ENCODE measurements at regions not wholly inside any gene's neighbourhood (a gene's known extent, or its start where the extent isn't known, plus 50 kb on each side); places are given as distances from the start of the nearest gene placed in this dataset.
"Not testable (repeated sequence)": the region's sequence is repeated elsewhere in the genome, so short reads cannot be mapped to it uniquely, and the experiment has no call there.

DNA sequence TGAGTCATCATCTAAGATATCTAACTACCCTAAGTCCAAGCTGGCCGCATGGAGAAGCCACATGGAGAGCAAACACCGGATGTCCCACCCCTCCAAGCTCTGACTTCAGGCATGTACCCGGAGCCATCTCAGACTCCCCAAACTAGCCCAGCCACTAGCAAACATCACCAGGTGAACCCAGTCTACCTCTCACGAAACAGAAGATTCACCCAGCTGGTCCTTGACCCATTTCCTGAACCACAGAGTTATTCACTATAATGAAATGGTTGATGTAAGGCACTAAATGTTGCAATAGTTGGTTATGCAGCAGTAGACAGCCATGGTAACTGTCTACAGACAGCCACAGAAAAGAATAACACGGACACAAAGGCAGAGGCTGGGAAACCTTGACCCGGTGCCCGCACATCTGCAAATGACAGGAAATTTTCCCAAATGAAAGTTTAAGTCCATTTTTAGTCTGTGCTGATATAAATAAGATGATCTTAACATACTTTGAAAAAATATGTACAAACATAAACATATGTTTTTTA is 265.5 kb upstream of the ATP10A start:
- no peak overlapping the region for H3K9ac ChIP-seq (ENCODE audit: low read length)
- H3K4me1 ChIP-seq (ENCODE audit: control insufficient read depth, insufficient read depth, low read length), result no peaks in the 10 kb centered on the region

DNA sequence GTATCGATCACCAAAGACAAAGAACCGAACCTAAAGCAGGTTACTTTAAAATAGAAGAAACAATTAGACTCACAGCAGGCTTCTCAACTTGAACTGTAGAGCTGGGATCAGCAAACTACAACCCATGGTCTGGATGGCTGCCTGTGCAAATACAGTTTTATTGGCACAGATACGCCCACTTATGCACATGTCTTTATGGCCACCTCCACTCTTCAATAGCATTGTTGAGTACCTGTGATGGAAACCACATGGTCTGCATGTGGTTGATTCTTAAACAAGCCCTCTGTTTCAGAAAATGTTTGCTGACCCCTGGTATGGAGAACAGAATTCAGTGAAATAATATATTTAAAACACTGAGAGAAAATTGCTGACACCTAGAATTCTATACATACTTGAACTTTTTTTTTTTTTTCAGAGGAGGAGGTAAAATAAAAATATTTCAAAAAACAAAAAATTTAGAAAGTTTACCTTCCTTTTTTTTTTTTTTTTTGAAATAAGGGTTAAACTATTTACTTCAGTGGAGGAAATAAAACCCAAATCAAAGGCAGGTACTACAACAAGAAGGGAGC is 263.8 kb upstream of the ATP10A start:
- no peak overlapping the region for H3K27ac ChIP-seq (ENCODE audit: low read depth, low read length)
- H3K4me1 ChIP-seq (ENCODE audit: control insufficient read depth, insufficient read depth, low read length), result no peaks in the 10 kb centered on the region

More for the DNA sequence above, 265.5 kb upstream of the ATP10A start:
- Histone ChIP-seq H3K27ac (ENCODE audit: low read depth, low read length) (no peak overlapping the region), H3K36me3 (ENCODE audit: control insufficient read depth, insufficient read depth, low read length) (no peaks in the 10 kb centered on the region), H3K27me3 (ENCODE audit: control insufficient read depth, insufficient read depth, low read length) (no peaks in the 10 kb centered on the region), H3K4me3 (ENCODE audit: low read length) (no peak overlapping the region)

DNA sequence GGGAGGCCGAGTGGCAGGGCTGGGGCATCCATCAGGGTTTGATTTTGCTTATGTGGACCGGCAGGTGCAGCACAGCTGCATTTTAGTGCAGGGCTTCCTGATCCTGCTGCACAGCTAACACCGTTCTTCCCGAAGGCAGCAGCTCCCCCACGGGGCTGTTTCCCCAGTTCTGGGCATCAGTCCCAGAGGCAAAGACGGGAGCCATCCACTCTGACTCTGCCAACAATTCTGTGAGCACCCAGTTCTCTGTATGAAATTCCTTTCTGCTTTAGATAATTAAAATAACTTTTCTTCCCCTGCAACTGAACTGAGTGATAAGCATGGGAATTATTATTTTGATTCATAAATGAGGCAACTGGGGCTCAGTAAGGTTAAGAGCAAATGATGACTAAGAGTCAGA is 262.9 kb upstream of the ATP10A start:
- H3K36me3 ChIP-seq (ENCODE audit: control insufficient read depth, insufficient read depth, low read length), result no peaks in the 10 kb centered on the region
- no peak overlapping the region for H3K27ac ChIP-seq (ENCODE audit: low read depth, low read length)
- H3K27me3 ChIP-seq (ENCODE audit: control insufficient read depth, insufficient read depth, low read length), result no peaks in the 10 kb centered on the region
- H3K4me3 ChIP-seq (ENCODE audit: low read length), result no peak overlapping the region
- no peak overlapping the region for H3K9ac ChIP-seq (ENCODE audit: low read length)
- H3K4me1 ChIP-seq (ENCODE audit: control insufficient read depth, insufficient read depth, low read length), result no peaks in the 10 kb centered on the region

More for the DNA sequence above, 263.8 kb upstream of the ATP10A start:
- H3K9ac ChIP-seq (ENCODE audit: low read length), result no peak overlapping the region
- no peaks in the 10 kb centered on the region for H3K36me3 ChIP-seq (ENCODE audit: control insufficient read depth, insufficient read depth, low read length)
- no peak overlapping the region for H3K4me3 ChIP-seq (ENCODE audit: low read length)
- no peaks in the 10 kb centered on the region for H3K27me3 ChIP-seq (ENCODE audit: control insufficient read depth, insufficient read depth, low read length)

DNA sequence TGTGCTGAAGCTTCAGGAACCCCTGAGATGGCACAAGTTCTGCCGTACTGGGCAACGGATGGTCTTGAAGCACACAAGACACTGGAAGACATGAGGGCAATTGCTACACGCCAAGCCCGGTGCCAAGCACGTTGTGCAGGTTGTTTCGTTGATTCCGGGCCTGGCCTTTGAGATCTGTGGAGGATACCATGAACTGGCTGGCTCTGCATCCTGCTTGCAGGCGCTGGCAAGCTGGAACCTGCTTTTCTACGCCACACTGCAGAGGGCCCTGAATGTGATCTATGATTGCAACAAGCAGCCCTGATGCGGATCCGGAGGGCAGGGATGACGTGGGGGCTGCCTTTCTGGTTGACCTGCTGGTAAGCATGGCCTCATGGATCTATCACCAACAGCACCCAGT is 262.5 kb upstream of the ATP10A start:
- Histone ChIP-seq H3K27me3 (ENCODE audit: control insufficient read depth, insufficient read depth, low read length) (no peaks in the 10 kb centered on the region), H3K4me1 (ENCODE audit: control insufficient read depth, insufficient read depth, low read length) (no peaks in the 10 kb centered on the region), H3K4me3 (ENCODE audit: low read length) (no peak overlapping the region), H3K36me3 (ENCODE audit: control insufficient read depth, insufficient read depth, low read length) (no peaks in the 10 kb centered on the region), H3K27ac (ENCODE audit: low read depth, low read length) (no peak overlapping the region), H3K9ac (ENCODE audit: low read length) (no peak overlapping the region)

DNA sequence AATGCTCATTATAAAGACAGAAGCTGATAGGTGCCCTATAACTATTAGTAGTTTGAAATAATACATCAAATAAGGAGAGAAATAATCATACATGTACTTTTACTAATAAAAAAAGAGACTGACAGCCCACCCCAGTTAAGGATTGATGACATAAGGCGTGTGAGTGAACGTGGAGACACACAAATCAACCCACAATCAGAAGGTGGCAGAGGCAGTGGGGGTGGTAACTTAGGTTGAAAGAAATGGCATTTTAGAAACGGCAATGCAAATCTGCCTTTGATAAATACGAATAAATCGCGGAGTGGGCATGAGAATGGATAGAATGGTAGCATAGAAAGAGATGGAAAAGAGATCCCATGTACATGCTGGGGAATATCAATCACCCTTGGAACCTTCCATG is 256.2 kb upstream of the ATP10A start:
- Histone ChIP-seq H3K9ac (ENCODE audit: low read length) (no peak overlapping the region), H3K27me3 (ENCODE audit: control insufficient read depth, insufficient read depth, low read length) (no peaks in the 10 kb centered on the region), H3K4me3 (ENCODE audit: low read length) (no peak overlapping the region), H3K36me3 (ENCODE audit: control insufficient read depth, insufficient read depth, low read length) (no peaks in the 10 kb centered on the region), H3K4me1 (ENCODE audit: control insufficient read depth, insufficient read depth, low read length) (no peaks in the 10 kb centered on the region), H3K27ac (ENCODE audit: low read depth, low read length) (no peak overlapping the region)

DNA sequence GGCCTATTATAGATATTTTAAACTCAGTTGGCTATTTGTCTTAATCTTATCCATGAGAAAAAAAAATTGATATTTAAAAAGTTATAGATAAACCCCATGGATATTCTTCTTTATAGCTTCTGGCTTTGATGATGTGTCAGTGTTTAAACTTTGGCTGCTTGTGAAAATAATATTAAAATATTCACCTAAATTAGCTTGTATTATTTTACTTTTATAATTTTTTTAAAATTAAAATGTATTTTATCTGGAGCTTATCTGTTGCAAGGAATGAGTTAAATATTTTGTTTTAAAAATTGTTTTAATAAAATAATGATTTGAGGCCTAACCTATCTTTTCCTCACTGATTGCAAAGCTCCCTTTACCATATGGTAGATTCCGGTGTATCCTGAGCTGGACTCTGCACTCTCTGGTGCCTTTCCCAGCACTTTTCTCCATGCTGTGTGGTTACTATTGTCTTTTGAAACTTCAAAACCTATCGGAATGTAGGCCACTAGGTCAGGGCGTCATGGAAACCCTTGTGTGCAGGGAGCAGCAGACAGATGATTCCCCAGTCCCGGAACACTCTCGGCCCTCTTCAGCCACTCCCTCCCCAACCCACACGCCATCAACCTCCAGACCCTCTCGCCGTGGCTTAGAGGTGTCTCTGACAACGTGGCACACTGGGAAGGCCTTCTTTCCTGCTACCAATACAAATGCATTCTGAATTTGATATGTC is 252.3 kb upstream of the ATP10A start:
- no peaks in the 10 kb centered on the region for H3K4me1 ChIP-seq (ENCODE audit: control insufficient read depth, insufficient read depth, low read length)
- no peak overlapping the region for H3K27ac ChIP-seq (ENCODE audit: low read depth, low read length)
- no peaks in the 10 kb centered on the region for H3K36me3 ChIP-seq (ENCODE audit: control insufficient read depth, insufficient read depth, low read length)
- no peak overlapping the region for H3K9ac ChIP-seq (ENCODE audit: low read length)
- no peaks in the 10 kb centered on the region for H3K27me3 ChIP-seq (ENCODE audit: control insufficient read depth, insufficient read depth, low read length)
- no peak overlapping the region for H3K4me3 ChIP-seq (ENCODE audit: low read length)

DNA sequence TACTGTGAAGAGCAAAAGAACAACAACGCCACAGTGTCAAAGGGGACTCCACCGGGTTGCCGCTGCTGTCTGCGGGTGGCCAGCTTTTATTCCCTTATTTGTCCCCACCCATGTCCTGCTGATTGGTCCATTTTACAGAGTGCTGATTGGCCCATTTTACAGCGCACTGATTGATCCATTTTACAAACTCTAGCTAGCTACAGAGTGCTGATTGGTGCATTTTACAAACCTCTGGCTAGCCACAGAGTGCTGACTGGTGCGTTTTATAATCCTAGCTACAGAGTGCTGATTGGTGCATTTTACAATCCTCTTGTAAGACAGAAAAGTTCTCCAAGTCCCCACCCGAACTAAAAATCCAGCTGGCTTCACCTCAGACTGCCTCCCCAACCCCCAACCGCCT is 251.0 kb upstream of the ATP10A start:
- not testable (repeated sequence) for H3K36me3 ChIP-seq (ENCODE audit: control insufficient read depth, insufficient read depth, low read length); H3K27ac ChIP-seq (ENCODE audit: low read depth, low read length); H3K4me1 ChIP-seq (ENCODE audit: control insufficient read depth, insufficient read depth, low read length); H3K4me3 ChIP-seq (ENCODE audit: low read length); H3K9ac ChIP-seq (ENCODE audit: low read length); H3K27me3 ChIP-seq (ENCODE audit: control insufficient read depth, insufficient read depth, low read length)

DNA sequence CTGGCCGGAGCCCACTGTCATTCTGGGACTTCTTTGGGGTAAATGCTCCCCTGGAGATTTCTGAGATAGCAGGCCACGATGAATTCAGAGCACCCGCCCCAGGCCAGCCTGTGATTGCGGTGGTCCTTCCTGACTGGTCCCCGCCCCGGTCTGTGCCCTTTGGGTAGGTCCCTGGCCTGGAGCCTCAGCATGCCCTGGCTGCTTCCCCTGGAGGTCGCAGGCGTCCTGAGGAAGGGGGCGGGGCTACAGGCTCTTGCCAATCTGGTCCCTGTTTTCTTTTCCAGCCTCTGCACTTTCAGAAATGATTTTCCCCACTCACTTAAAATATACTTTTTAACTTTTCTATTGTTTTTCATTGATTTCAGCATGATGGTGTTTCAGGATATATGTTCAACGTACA is 250.2 kb upstream of the ATP10A start:
- H3K27me3 ChIP-seq (ENCODE audit: control insufficient read depth, insufficient read depth, low read length), result no peaks in the 10 kb centered on the region
- no peaks in the 10 kb centered on the region for H3K4me1 ChIP-seq (ENCODE audit: control insufficient read depth, insufficient read depth, low read length)
- H3K9ac ChIP-seq (ENCODE audit: low read length), result no peak overlapping the region
- H3K27ac ChIP-seq (ENCODE audit: low read depth, low read length), result no peak overlapping the region
- no peak overlapping the region for H3K4me3 ChIP-seq (ENCODE audit: low read length)
- no peaks in the 10 kb centered on the region for H3K36me3 ChIP-seq (ENCODE audit: control insufficient read depth, insufficient read depth, low read length)

DNA sequence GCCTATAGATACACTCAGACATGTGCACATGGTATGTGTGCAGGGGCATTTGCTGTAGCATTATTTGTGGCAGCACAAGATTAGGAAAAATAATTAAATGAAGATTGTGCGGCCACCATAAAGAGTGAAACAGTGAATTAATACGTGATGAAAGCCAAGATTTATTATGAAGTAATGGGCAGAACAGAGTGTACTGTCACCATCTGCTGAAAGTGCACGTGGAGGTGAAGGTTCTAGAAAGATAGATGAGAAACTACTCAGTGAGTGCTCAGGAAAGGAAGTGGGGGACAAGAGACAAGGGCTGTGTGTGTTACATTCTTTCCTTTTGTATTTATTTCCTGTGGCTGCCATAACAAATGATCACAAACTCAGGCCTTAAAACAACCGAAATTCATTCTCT is 246.1 kb upstream of the ATP10A start:
- H3K36me3 ChIP-seq (ENCODE audit: control insufficient read depth, insufficient read depth, low read length), result no peaks in the 10 kb centered on the region
- no peak overlapping the region for H3K4me3 ChIP-seq (ENCODE audit: low read length)
- H3K9ac ChIP-seq (ENCODE audit: low read length), result no peak overlapping the region
- H3K27me3 ChIP-seq (ENCODE audit: control insufficient read depth, insufficient read depth, low read length), result no peaks in the 10 kb centered on the region
- no peaks in the 10 kb centered on the region for H3K4me1 ChIP-seq (ENCODE audit: control insufficient read depth, insufficient read depth, low read length)
- no peak overlapping the region for H3K27ac ChIP-seq (ENCODE audit: low read depth, low read length)

DNA sequence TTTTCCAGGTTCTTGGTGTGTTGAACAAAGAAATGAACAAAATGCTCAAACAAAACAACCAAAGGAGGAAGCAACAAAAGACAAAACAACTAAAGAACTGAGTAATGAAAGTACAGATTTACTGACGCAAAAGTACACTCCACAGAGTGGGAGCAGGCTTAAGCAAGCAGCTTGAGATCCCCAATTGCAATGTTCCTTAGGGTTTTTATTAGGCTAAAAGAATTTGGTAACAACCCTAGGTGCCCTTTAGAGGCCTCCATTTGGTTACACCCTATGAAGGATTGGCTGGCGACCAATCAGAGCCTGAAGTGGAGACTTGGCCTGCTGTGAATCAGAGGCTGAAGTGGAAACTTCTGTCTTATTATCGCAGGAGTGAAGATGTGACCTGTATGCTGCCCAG is 243.4 kb upstream of the ATP10A start:
- H3K27ac ChIP-seq (ENCODE audit: low read depth, low read length), result no peak overlapping the region

DNA sequence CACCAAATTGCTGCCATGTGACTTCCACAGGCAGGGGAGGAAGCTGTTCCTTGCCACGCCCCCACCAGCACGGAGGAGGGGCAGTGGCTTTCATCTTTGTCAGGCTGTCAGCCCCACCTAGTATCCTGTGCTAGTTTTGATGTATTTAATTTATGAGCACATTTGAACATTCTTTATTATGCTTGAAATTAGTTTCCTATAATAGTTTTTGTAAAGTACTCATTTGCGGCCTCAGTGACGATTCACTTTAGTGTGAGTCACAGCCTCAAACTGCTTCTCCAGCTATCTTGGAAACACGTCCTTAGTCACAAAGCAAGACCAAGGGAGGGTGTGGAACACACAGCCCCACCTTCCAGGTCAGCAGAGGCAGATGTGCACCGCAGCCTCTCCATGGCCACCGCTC is 239.9 kb upstream of the ATP10A start:
- Histone ChIP-seq H3K9ac (ENCODE audit: low read length) (no peak overlapping the region), H3K36me3 (ENCODE audit: control insufficient read depth, insufficient read depth, low read length) (no peaks in the 10 kb centered on the region), H3K4me1 (ENCODE audit: control insufficient read depth, insufficient read depth, low read length) (no peaks in the 10 kb centered on the region), H3K27ac (ENCODE audit: low read depth, low read length) (no peak overlapping the region), H3K27me3 (ENCODE audit: control insufficient read depth, insufficient read depth, low read length) (no peaks in the 10 kb centered on the region), H3K4me3 (ENCODE audit: low read length) (no peak overlapping the region)

More for the DNA sequence above, 243.4 kb upstream of the ATP10A start:
- Histone ChIP-seq H3K27me3 (ENCODE audit: control insufficient read depth, insufficient read depth, low read length) (no peaks in the 10 kb centered on the region), H3K36me3 (ENCODE audit: control insufficient read depth, insufficient read depth, low read length) (no peaks in the 10 kb centered on the region), H3K4me1 (ENCODE audit: control insufficient read depth, insufficient read depth, low read length) (no peaks in the 10 kb centered on the region), H3K4me3 (ENCODE audit: low read length) (no peak overlapping the region), H3K9ac (ENCODE audit: low read length) (no peak overlapping the region)

DNA sequence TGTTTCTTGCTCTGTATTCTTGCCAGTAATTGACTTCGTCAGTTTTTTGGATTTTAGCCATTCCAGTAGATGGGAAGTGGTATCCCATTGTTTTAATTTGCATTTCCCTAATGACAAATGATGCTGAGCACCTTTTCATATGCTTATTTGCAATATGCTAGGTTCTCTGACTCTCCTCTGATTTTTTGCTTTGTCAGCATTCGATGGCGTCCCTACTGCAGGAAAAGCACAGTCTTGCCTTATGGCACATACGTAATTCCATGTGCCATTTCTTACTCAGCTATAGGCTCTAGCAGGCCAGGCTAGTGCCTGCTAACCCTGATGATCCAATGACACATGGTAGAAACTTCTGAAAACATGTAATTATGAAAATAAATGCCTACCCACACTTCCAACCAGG is 239.2 kb upstream of the ATP10A start:
- H3K9ac ChIP-seq (ENCODE audit: low read length), result no peak overlapping the region
- no peak overlapping the region for H3K27ac ChIP-seq (ENCODE audit: low read depth, low read length)
- H3K36me3 ChIP-seq (ENCODE audit: control insufficient read depth, insufficient read depth, low read length), result no peaks in the 10 kb centered on the region

DNA sequence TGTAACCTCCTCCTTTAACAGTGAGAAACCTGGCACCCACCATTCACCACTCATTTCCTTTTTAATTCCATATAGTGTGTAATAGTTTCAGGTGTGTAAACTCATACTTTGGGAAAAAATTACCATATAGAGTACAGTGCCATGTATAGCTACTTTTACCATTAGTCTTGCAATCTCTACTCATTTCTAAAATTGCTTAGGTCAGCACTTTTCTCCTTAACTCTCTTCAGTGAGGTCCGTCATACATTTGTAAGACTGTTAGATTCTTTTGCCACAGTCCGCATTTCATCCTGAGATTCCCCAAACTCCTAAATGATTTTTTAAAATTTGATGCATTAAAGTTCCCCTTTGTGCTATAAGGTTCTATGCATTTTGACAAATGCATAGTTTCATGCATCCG is 238.3 kb upstream of the ATP10A start:
- no peaks in the 10 kb centered on the region for H3K27me3 ChIP-seq (ENCODE audit: control insufficient read depth, insufficient read depth, low read length)
- H3K36me3 ChIP-seq (ENCODE audit: control insufficient read depth, insufficient read depth, low read length), result no peaks in the 10 kb centered on the region
- H3K4me1 ChIP-seq (ENCODE audit: control insufficient read depth, insufficient read depth, low read length), result no peaks in the 10 kb centered on the region
- no peak overlapping the region for H3K9ac ChIP-seq (ENCODE audit: low read length)
- no peak overlapping the region for H3K4me3 ChIP-seq (ENCODE audit: low read length)
- H3K27ac ChIP-seq (ENCODE audit: low read depth, low read length), result no peak overlapping the region

More for the DNA sequence above, 239.2 kb upstream of the ATP10A start:
- H3K4me1 ChIP-seq (ENCODE audit: control insufficient read depth, insufficient read depth, low read length), result no peaks in the 10 kb centered on the region
- no peaks in the 10 kb centered on the region for H3K27me3 ChIP-seq (ENCODE audit: control insufficient read depth, insufficient read depth, low read length)
- H3K4me3 ChIP-seq (ENCODE audit: low read length), result no peak overlapping the region

Data from rectal smooth muscle tissue (tissue), 1 donor.